ENCODE measurements at regions not wholly inside any gene's neighbourhood (a gene's known extent, or its start where the extent isn't known, plus 50 kb on each side); places are given as distances from the start of the nearest gene placed in this dataset.

DNA sequence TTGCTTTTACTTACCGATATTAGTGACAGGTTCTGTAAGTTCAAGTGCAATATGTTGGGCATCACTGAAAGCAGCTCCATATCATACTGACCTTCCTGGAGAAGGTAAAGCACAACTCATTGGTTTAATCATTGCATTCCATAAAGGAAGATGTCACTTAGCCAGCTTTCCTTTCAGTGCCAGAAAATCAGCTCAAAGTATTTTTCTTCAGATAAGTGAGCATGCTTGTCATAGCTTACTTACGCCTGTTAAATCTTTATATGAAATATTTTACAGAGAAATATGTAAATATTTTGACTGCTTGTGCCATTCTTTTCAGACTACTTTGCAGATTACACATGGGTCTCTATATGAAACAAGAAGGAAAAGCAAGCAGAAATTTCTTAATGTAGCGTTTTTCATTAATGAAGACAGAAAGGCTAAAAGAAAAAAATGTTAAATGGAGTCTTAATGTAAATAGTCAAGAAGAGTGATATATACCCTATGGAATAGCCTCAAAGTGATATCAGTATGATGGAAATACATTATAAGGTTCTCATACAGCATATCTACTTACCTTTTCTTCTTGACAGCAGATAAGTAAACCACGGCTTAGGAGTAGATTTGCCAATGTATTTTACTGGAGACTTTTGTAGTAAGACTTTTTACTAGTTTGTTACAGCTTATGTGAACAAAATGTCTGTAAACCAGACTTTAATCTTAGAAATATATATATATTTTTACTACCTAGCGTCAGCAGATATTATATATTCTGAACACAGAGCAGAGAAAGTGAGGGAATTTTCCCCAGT is 649.7 kb downstream of the METTL15 start:
- DNase-seq (ENCODE audit: low read depth in 2 of 2) = peak; percentile 88 to 89
- no peak overlapping the region for H3K4me3 ChIP-seq (replicated peaks in 1 of 2; ENCODE audit: low read depth in 2 of 2, low read length in 2 of 2)
- TF ChIP-seq, protein P1, sequence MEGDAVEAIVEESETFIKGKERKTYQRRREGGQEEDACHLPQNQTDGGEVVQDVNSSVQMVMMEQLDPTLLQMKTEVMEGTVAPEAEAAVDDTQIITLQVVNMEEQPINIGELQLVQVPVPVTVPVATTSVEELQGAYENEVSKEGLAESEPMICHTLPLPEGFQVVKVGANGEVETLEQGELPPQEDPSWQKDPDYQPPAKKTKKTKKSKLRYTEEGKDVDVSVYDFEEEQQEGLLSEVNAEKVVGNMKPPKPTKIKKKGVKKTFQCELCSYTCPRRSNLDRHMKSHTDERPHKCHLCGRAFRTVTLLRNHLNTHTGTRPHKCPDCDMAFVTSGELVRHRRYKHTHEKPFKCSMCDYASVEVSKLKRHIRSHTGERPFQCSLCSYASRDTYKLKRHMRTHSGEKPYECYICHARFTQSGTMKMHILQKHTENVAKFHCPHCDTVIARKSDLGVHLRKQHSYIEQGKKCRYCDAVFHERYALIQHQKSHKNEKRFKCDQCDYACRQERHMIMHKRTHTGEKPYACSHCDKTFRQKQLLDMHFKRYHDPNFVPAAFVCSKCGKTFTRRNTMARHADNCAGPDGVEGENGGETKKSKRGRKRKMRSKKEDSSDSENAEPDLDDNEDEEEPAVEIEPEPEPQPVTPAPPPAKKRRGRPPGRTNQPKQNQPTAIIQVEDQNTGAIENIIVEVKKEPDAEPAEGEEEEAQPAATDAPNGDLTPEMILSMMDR (IDR thresholded peaks at IDR 0.05; ENCODE audit: low read depth, low read length) = no peak

DNA sequence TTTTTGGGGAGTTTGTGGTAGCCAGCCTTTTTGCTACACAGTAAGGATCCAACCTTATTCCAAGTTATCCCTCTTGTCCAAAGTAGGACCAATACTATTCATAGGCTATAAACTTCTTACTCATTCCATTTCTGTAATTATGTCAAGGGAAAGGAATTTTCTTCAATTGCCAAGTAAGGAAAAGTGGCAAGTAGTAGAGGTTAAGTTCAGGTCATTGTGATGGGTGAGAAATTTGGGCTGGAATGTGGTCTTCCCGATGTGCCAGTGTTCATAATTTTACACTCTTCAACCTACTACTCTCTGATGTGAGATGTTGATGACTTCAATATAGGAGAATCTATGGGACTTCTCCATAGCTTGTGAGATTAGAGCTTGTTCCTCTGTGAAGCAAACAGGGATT is 648.8 kb downstream of the METTL15 start:
- TF ChIP-seq, protein P1 (IDR thresholded peaks at IDR 0.05; ENCODE audit: low read depth, low read length) = no peak
- DNase-seq (ENCODE audit: low read depth in 2 of 2) = peak; percentile 80 to 85
- no peak overlapping the region for H3K4me3 ChIP-seq (replicated peaks in 1 of 2; ENCODE audit: low read depth in 2 of 2, low read length in 2 of 2)

DNA sequence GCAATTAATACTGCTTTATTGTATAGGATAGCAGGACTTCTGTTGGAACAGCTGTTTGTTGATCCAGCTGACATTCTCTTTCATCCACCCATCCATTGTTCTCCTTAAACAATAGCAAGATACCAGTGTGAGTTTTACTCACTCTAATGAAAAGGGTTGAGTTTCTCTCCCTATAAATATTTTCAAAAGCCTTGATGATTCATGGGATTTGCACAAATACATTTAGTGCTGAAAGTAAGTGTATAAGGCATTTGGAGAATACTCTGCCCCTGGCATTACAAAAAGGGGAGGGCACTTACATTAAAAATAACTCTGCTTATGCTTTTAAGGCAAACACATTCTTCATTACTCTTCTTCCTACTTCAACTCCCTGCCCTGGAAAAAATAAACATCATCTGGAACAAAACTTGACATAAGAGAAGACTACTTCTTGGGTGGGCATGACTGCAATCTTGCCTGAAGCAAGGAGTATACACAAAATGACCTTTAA is 634.9 kb downstream of the METTL15 start:
- TF ChIP-seq, protein P1 (IDR thresholded peaks at IDR 0.05; ENCODE audit: low read depth, low read length) = no peak
- peak; percentile 26 to 66 for DNase-seq (ENCODE audit: low read depth in 2 of 2)
- no peak overlapping the region for H3K4me3 ChIP-seq (replicated peaks in 1 of 2; ENCODE audit: low read depth in 2 of 2, low read length in 2 of 2)

DNA sequence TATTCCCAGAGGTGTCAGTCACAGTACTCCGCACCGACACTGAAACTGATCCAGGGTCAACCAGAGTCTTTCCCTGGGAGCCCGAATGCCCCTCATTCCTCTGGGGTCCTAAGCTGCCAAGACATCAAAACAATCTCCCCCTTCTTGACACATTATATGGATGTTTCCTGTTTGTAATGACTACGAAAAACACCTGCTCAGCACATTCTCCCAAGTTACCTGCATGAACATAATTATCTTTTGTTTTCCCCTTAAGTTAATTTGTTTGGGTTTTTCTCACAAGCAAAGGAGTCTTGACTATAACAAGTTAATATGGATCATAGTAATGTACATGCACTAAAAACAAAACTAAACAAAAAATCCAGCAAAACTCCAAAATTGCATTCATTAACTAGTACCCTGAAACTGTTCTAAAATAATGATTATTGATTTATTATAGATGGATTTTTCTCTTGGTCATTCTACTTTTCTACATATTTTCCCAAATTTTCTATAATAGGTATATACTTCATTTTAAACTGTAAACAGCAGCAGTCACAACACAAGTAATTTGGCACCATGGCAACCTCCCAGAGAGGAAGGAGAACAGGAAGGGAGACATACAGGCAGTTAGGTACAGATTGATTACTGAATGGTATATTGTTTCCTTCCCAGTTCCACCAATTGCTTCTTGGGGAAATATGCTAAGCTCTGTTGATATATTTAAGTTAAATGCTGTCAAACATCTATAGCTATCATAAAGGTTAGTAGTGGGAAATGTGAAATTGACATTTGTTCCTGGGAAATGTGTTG is 631.5 kb downstream of the METTL15 start:
- no peak for DNase-seq (ENCODE audit: low read depth in 2 of 2)
- H3K4me3 ChIP-seq (replicated peaks in 1 of 2; ENCODE audit: low read depth in 2 of 2, low read length in 2 of 2) = no peak overlapping the region
- TF ChIP-seq, protein P1 (IDR thresholded peaks at IDR 0.05; ENCODE audit: low read depth, low read length) = no peak

DNA sequence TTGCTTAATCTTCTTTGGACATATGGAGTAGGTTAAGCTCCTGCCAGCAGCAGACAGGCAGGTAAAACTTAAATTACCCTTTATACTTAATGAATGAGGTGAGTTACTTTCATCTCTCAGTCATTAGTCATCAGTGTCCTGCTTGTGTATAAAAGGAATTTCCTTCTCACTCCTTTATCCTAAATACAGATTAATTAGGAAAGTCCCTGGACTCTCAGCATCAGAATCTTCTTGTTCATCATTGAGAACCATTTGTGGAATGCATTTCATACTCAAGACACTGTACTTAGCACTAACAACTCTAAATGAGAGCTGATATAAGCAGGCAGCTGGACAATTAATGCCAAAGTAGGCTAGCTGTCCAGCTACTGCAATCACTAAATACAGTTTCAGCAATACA is 630.4 kb downstream of the METTL15 start:
- TF ChIP-seq, protein P1 (IDR thresholded peaks at IDR 0.05; ENCODE audit: low read depth, low read length) = no peak
- DNase-seq (ENCODE audit: low read depth in 2 of 2) = no peak
- no peak overlapping the region for H3K4me3 ChIP-seq (replicated peaks in 1 of 2; ENCODE audit: low read depth in 2 of 2, low read length in 2 of 2)

DNA sequence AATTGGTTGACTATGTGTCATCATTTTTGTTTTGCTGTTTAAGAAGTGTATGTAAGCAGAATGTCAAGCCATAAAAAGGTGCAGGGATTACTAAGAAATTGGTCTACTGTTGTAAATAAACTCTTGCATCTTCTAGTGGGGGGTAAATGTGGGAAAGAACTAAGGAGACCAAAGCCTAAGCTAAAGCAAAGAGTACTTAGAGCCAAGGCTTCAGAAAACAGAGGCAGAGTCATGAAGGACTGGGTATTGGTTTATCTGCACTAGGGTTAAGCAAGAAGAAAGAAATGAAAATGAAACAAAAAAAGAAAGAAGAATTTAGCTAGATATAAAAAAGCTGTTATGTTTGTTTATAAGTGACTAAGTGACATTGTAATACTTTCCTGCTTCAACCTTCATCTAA is 628.1 kb downstream of the METTL15 start:
- no peak overlapping the region for H3K4me3 ChIP-seq (replicated peaks in 1 of 2; ENCODE audit: low read depth in 2 of 2, low read length in 2 of 2)
- DNase-seq (ENCODE audit: low read depth in 2 of 2) = no peak

More for the DNA sequence above, 628.1 kb downstream of the METTL15 start:
- TF ChIP-seq, protein P1 (IDR thresholded peaks at IDR 0.05; ENCODE audit: low read depth, low read length) = no peak
